GM18907 (cell line): ENCODE measurements at regions not wholly inside any gene's neighbourhood (a gene's known extent, or its start where the extent isn't known, plus 50 kb on each side); places are given as distances from the start of the nearest gene placed in this dataset.
"Not testable (repeated sequence)": the region's sequence is repeated elsewhere in the genome, so short reads cannot be mapped to it uniquely, and the experiment has no call there.

Source experiments
- ATAC-seq: cut with Tn5 transposase; IDR thresholded peaks from one replicate; pipeline ENCODE4 v1.9.1; 2021; ENCODE audit warnings: mild to moderate bottlenecking, moderate library complexity; ENCODE audit not compliant: unreplicated experiment

DNA sequence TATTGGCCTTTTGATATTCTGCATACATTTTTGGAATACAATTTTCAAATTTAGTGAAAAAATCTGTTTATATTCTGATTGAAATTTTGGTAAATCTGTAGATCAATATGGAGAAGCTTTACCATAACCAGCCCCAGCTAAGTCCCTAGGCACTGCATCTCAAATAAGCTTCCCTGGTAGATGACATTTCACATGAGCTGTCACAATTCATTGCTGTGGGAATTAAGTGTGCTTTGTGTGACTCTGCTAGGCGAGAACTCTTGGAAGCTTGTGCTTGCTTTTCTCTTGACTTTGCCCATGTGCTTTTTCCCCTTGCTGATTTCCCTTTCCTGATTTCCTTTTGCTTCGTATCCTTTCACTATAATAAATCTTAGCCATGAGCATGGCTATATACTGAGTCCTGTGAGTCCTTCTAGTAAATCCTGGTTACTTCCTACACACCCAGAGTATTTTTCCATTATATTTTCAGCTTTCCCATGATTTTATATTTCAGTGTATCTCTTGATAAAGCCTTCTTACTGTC is 166.5 kb upstream of the MMS22L start:
- no peak for ATAC-seq

DNA sequence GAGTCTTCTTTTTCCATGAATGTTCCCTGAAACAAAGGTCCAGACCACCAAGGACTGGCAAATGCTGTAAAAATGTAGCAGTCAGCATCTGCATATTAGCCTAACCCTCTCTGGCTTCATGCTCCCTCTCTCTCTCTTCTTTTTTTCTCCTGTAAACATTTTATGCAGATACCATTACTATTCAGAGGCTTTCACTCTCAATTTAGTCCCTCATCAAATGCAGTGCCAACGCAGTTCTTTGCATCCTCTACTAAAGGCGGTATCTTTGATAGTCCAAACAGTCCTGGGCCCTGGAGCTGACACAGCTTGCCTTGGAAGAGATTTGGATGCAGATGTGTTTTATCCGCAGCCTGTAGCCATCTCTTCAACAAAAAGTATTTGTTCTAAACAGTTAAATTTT is 167.1 kb upstream of the MMS22L start:
- ATAC-seq: no peak

- ATAC-seq: no peak
Observed at GRCh38 chr6:97456070-97456469, 173.1 kb upstream of the MMS22L start.

GRCh38 chr6:97459535-97459934 is 176.5 kb upstream of the MMS22L start:
- no peak for ATAC-seq

DNA sequence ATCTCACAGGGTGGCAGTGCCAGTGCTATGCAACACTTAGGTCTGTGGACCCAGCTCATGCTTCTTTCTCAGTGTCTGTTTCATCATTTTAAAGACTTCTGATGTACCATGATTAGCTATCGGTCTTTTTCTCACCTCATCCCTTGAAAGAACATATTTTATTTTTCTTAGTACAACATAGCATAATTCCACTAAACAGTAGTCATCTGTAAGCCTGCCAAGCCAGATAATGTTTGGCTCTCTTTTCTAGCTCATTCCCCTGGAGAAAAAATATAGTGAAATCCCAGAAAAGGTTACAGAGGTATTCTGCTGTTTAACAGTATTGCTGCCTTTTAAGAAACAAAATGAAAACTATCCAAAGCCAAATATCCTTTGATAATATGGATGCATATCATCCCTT is 177.0 kb upstream of the MMS22L start:
- no peak for ATAC-seq

DNA sequence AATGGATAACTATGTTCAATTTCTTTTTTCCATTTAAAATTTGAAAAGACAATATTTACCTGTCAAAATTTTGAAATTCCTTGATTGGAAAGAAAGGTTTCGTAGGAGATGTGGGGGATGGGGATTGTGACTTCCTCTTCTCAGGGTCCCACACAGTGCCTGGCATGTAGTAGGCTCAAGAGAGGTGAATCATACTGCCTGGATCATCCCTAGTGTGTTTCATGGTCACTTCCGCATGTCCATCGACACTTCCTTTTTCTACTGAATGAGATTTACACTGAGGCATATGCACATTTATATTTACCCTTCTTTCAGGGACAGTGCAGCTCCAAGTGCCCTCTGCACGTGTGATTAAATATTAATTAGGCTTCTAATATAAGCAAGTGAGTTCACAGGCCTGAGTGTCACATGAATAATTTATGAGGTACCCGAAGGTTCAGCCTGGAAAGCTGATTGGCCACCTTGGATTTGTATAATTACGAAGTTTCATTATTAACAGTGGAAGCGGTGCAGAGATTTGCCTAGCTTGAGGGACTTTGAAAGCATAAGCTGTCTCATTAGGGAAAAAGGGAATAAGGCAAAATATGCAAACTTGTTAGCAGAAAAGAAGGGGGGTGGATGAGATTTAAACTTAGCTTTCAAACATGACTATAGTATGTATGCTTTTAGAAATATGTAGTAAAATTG is 177.5 kb upstream of the MMS22L start:
- ATAC-seq: no peak

GRCh38 chr6:97461218-97461617 is 178.2 kb upstream of the MMS22L start:
- ATAC-seq: no peak

GRCh38 chr6:97462031-97462430 is 179.0 kb upstream of the MMS22L start:
- ATAC-seq: no peak

DNA sequence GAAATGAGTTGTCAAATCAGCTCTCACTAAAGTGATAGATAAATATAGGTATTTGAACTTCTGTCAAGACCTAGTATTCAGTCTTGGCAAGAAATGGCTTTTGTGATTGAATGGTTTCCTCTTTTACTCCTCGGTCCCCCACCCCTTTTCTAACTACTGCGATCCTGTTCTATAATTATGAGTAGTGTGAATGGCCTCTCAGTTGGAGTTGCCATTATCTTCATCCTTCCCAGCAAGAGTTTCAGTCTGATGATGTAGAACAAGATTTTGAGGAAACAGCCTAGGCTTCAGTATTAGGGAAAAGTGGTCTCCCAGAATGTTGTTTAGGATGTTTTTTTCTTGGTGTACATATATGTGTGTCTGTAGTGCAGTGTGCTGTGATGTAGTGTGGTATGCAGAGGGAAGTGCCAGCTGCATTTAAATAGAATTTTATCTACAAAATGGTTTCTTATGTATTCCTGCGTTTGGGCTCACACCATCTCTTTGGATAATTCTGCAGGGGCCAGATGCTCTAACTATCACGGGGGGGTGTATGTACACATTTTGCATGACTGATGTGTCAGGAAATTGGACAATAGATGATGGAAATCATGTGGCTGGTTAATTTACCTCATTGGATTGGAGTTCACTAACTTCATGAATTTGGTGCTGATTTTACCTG is 180.1 kb upstream of the MMS22L start:
- ATAC-seq: no peak

- ATAC-seq: no peak
Observed at GRCh38 chr6:97465877-97466561, 183.0 kb upstream of the MMS22L start.

GRCh38 chr6:97468981-97469380 is 186.0 kb upstream of the MMS22L start:
- no peak for ATAC-seq

GRCh38 chr6:97469451-97469850 is 186.4 kb upstream of the MMS22L start:
- ATAC-seq: no peak

- ATAC-seq: no peak
Observed at GRCh38 chr6:97470322-97470721, 187.3 kb upstream of the MMS22L start.

GRCh38 chr6:97473979-97474378 is 191.0 kb upstream of the MMS22L start:
- ATAC-seq: no peak

DNA sequence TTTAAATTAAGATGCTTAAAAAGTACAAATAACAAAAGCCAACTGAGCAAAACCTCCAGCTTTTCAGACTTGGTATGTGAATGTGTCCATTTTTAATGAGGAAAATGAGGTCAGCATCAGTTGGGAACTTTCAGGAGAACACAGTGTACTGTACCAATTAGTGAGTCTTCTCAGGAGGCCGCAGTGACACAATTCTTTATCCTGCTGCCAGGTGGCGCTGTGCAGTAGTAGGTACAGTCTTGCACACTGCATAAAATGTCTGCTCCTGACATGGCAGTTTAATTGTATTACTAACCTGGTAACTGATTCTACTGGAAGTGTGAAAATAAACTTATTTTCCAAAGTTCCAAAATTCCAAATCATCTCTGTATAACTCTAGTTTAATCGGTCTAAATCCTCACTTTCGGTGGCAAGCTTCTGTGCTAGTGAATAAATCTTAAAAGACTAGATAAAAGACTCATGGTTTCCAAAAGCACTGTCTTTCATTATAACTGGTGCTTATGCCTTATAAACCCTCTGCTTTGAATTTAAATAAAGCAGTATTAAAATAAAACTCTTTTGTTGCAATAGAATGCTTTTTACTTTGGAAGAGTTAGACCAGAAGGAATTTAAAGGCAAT is 214.8 kb upstream of the MMS22L start:
- ATAC-seq: peak; percentile 98

- ATAC-seq: no peak
Observed at GRCh38 chr6:97501853-97502252, 218.8 kb upstream of the MMS22L start.

GRCh38 chr6:97508646-97509045 is 225.6 kb upstream of the MMS22L start:
- no peak for ATAC-seq

- not testable (repeated sequence) for ATAC-seq
Observed at GRCh38 chr6:97513260-97513659, 230.2 kb upstream of the MMS22L start.

DNA sequence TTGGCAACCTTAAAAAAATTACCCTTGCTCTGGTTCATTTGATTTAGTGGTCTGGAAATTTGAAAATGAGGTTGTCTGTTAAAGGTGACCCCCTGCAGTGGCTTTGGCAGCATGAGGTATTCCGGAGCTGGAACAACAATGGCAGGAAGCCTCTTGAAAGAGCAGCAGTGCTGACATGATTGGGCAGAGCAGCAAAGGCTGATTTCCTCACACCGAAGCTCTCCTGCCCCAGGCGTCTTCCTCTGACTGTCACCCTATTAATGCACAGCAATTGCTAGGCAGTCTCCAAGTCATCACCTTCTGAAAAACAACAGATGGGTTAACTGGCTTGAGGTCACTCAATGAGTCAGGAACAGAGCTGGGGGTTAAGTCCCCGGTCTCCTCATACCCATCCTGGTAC is 241.8 kb upstream of the MMS22L start:
- ATAC-seq: no peak

DNA sequence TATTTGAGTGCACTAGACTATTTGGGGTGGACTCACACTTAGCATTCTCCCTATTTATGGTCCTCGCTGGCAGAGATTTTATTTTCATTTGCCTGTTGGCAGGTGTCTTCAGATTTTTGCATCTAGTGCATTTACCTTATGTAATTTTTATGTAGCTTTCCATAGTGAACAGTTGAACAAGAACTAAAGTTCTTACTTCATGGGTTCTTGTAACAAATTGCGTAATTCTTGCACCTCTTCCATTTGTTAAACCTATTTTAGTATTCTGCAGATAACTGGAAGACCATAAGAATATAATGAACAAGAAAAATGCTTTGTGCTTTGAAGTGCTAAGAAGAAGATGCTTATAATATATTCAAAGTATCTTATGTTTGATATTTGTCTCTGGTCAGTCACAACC is 252.8 kb upstream of the MMS22L start:
- no peak for ATAC-seq

DNA sequence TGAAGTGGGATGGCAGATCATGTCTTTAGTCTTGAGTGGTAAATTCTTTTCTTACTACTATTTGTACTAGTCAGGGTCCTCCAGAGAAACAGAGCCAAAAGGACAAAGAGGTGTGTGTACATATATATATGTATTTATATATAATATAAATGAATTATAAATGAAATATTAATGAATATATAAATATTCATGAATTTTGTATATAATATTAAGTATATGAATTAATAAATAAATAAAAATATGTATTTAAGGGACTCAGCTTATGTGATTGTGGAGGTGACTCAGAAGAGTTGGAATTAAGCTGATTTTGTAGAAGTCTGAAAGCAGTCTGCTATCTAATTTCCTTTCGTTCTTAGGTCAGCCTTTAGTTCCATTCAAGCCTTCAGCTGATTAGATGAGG is 265.3 kb upstream of the MMS22L start:
- ATAC-seq: no peak

GRCh38 chr6:97557355-97557754 is 274.3 kb upstream of the MMS22L start:
- no peak for ATAC-seq
